BE2C (cell line): ENCODE measurements at regions not wholly inside any gene's neighbourhood (a gene's known extent, or its start where the extent isn't known, plus 50 kb on each side); places are given as distances from the start of the nearest gene placed in this dataset.

Experiments
- DNase-seq: peaks from one replicate; pipeline ENCODE4 v3.0.0-alpha.2; 2020
- H3K27me3 ChIP-seq: fragments of 250-450 bp; sonication (Bioruptor Pico); 2 replicates; pipeline ENCODE4 v1.5.1; 2020; ENCODE audit warnings: mild to moderate bottlenecking
- H3K36me3 ChIP-seq: fragments of 250-450 bp; sonication (Bioruptor Pico); 2 replicates; pipeline ENCODE4 v1.5.1; 2020; ENCODE audit warnings: mild to moderate bottlenecking
- H3K4me1 ChIP-seq: fragments of 250-450 bp; sonication (Bioruptor Pico); 2 replicates; pipeline ENCODE4 v1.5.1; 2020
- H3K4me3 ChIP-seq: 2 replicates; pipeline ENCODE4 v1.5.1; 2011; ENCODE audit warnings: low read depth, low read length
- H3K9me3 ChIP-seq: fragments of 250-450 bp; sonication (Bioruptor Pico); 2 replicates; pipeline ENCODE4 v1.5.1; 2020
- CTCF ChIP-seq: IDR thresholded peaks from 2 replicates; pipeline ENCODE4 v1.5.1; 2012; ENCODE audit warnings: mild to moderate bottlenecking, low read depth, low read length

GRCh38 chr4:100780126-100780525, 262.3 kb upstream of the EMCN start:
- Histone ChIP-seq H3K4me3 (no peak overlapping the region), H3K27me3 (no peaks in the 10 kb centered on the region), H3K9me3 (no peaks in the 10 kb centered on the region), H3K36me3 (no peaks in the 10 kb centered on the region), H3K4me1 (0 out of 2 replicates have a peak, but pooled peaks cover 2% of the 10 kb centered on the region)
- no peak for DNase-seq
- no peak for TF ChIP-seq CTCF

- no peak for TF ChIP-seq CTCF
- no peaks in the 10 kb centered on the region for H3K9me3 ChIP-seq
- H3K36me3 ChIP-seq = no peaks in the 10 kb centered on the region
- H3K4me1 ChIP-seq = no peaks in the 10 kb centered on the region
- H3K27me3 ChIP-seq = no peaks in the 10 kb centered on the region
- no peak overlapping the region for H3K4me3 ChIP-seq
- DNase-seq = peak; percentile 12
Observed at GRCh38 chr4:100778431-100778830, 260.6 kb upstream of the EMCN start.

- no peak for TF ChIP-seq CTCF
- no peak overlapping the region for H3K4me3 ChIP-seq
Observed at GRCh38 chr4:100762738-100763137, 244.9 kb upstream of the EMCN start.

GRCh38 chr4:100754751-100755150, 236.9 kb upstream of the EMCN start:
- Histone ChIP-seq H3K36me3 (no peaks in the 10 kb centered on the region), H3K27me3 (no peaks in the 10 kb centered on the region), H3K4me1 (no peaks in the 10 kb centered on the region), H3K4me3 (no peak overlapping the region), H3K9me3 (no peaks in the 10 kb centered on the region)
- DNase-seq = no peak
- no peak for TF ChIP-seq CTCF

More at GRCh38 chr4:100762738-100763137, 244.9 kb upstream of the EMCN start:
- no peak for DNase-seq
- H3K9me3 ChIP-seq = no peaks in the 10 kb centered on the region
- no peaks in the 10 kb centered on the region for H3K36me3 ChIP-seq
- H3K27me3 ChIP-seq = no peaks in the 10 kb centered on the region
- H3K4me1 ChIP-seq = no peaks in the 10 kb centered on the region

GRCh38 chr4:100746141-100746739, 228.4 kb upstream of the EMCN start:
- DNase-seq = no peak
- H3K9me3 ChIP-seq = no peaks in the 10 kb centered on the region

More at GRCh38 chr4:100746141-100746739, 228.4 kb upstream of the EMCN start:
- no peak for TF ChIP-seq CTCF
- Histone ChIP-seq H3K27me3 (no peaks in the 10 kb centered on the region), H3K36me3 (no peaks in the 10 kb centered on the region), H3K4me3 (no peak overlapping the region), H3K4me1 (no peaks in the 10 kb centered on the region)
